ENCODE measurements at regions not wholly inside any gene's neighbourhood (a gene's known extent, or its start where the extent isn't known, plus 50 kb on each side); places are given as distances from the start of the nearest gene placed in this dataset.

DNA sequence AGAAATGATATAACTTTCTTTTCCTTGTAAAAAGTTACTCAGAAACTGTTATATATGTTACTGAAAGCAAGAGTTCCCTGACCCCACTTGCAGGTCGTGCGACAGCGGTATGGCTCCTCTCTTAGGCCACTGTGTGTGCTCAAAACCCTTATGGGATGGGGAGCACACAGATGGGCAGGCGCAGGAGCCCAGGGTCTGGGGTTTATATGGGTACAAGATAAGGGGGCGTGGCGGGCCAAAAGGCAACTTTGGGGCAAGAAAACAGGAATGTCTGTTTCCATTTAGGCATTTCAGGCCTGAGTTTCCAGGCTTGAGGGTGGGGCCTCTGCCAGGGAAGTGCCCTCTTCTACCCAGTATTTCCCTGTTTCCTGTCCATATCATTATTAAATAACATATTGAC lies 736.5 kb downstream of the VGLL3 start:
- no peaks in the 10 kb centered on the region for H3K9me3 ChIP-seq (ENCODE audit: control insufficient read depth, insufficient read depth, low read length)
- no peaks in the 10 kb centered on the region for H3K4me1 ChIP-seq (ENCODE audit: control insufficient read depth, insufficient read depth, low read length)
- no peaks in the 10 kb centered on the region for H3K27me3 ChIP-seq (ENCODE audit: control insufficient read depth, insufficient read depth, low read length)
- H3K4me3 ChIP-seq (ENCODE audit: low read depth, low read length): no peak overlapping the region
- no peak overlapping the region for H3K9ac ChIP-seq (ENCODE audit: low read depth, low read length)
- H3K36me3 ChIP-seq (ENCODE audit: control insufficient read depth, insufficient read depth, low read length): no peaks in the 10 kb centered on the region

GRCh38 chr3:86251781-86252180 lies 739.2 kb downstream of the VGLL3 start:
- Histone ChIP-seq H3K36me3 (ENCODE audit: control insufficient read depth, insufficient read depth, low read length) (no peaks in the 10 kb centered on the region), H3K4me3 (ENCODE audit: low read depth, low read length) (no peak overlapping the region), H3K27me3 (ENCODE audit: control insufficient read depth, insufficient read depth, low read length) (no peaks in the 10 kb centered on the region), H3K4me1 (ENCODE audit: control insufficient read depth, insufficient read depth, low read length) (no peaks in the 10 kb centered on the region), H3K9ac (ENCODE audit: low read depth, low read length) (no peak overlapping the region), H3K9me3 (ENCODE audit: control insufficient read depth, insufficient read depth, low read length) (no peaks in the 10 kb centered on the region)

- Histone ChIP-seq H3K9ac (ENCODE audit: low read depth, low read length) (no peak overlapping the region), H3K4me3 (ENCODE audit: low read depth, low read length) (no peak overlapping the region), H3K4me1 (ENCODE audit: control insufficient read depth, insufficient read depth, low read length) (peaks cover 2% of the 10 kb centered on the region), H3K36me3 (ENCODE audit: control insufficient read depth, insufficient read depth, low read length) (no peaks in the 10 kb centered on the region), H3K9me3 (ENCODE audit: control insufficient read depth, insufficient read depth, low read length) (no peaks in the 10 kb centered on the region), H3K27me3 (ENCODE audit: control insufficient read depth, insufficient read depth, low read length) (no peaks in the 10 kb centered on the region)
Measured at GRCh38 chr3:86249833-86250232, 741.1 kb downstream of the VGLL3 start.

GRCh38 chr3:86245360-86245759 lies 745.6 kb downstream of the VGLL3 start:
- no peak overlapping the region for H3K4me3 ChIP-seq (ENCODE audit: low read depth, low read length)
- no peaks in the 10 kb centered on the region for H3K27me3 ChIP-seq (ENCODE audit: control insufficient read depth, insufficient read depth, low read length)

DNA sequence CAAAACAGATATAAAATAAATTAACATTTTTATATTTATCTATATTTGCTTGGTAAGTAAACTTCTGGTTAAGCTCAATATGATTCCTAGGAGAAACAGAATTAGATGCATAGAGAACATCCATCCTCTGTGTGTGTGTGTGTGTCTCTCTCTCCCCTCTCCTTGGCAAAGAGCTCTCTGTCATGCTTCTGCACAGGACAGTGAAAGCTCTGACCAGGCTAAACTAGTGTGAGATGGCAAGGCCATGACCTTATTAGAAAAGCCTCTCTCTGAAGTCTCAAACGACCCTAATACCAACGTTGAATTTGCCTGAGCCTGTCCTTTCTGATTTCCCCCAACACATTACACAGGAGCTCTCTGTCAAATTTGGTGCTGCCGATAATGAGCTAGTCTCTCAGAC lies 746.0 kb downstream of the VGLL3 start:
- H3K36me3 ChIP-seq (ENCODE audit: control insufficient read depth, insufficient read depth, low read length): no peaks in the 10 kb centered on the region
- no peaks in the 10 kb centered on the region for H3K27me3 ChIP-seq (ENCODE audit: control insufficient read depth, insufficient read depth, low read length)
- no peaks in the 10 kb centered on the region for H3K9me3 ChIP-seq (ENCODE audit: control insufficient read depth, insufficient read depth, low read length)
- no peak overlapping the region for H3K4me3 ChIP-seq (ENCODE audit: low read depth, low read length)
- H3K4me1 ChIP-seq (ENCODE audit: control insufficient read depth, insufficient read depth, low read length): peaks cover 3% of the 10 kb centered on the region
- no peak overlapping the region for H3K9ac ChIP-seq (ENCODE audit: low read depth, low read length)

More at GRCh38 chr3:86245360-86245759, 745.6 kb downstream of the VGLL3 start:
- Histone ChIP-seq H3K9me3 (ENCODE audit: control insufficient read depth, insufficient read depth, low read length) (no peaks in the 10 kb centered on the region), H3K9ac (ENCODE audit: low read depth, low read length) (no peak overlapping the region), H3K4me1 (ENCODE audit: control insufficient read depth, insufficient read depth, low read length) (peaks cover 3% of the 10 kb centered on the region), H3K36me3 (ENCODE audit: control insufficient read depth, insufficient read depth, low read length) (no peaks in the 10 kb centered on the region)

DNA sequence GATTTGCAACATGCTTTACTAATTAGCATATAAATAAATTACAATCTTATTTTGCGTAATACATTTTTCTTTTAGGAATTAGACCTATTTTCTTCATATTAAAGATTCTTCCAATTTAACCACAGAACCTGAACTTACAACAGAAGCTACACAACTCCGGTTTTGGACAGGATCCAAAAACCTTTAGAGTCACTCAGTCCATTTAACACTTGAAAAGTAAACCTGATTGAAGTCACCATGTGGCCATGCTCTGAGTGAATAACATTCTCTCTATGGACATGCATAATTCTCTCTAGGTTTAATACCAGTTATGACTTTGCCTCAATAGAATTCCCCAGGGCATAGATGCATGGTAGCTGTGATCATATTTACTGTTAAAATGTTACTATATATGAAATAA lies 751.0 kb downstream of the VGLL3 start:
- H3K9me3 ChIP-seq (ENCODE audit: control insufficient read depth, insufficient read depth, low read length): no peaks in the 10 kb centered on the region
- peaks cover 2% of the 10 kb centered on the region for H3K4me1 ChIP-seq (ENCODE audit: control insufficient read depth, insufficient read depth, low read length)

DNA sequence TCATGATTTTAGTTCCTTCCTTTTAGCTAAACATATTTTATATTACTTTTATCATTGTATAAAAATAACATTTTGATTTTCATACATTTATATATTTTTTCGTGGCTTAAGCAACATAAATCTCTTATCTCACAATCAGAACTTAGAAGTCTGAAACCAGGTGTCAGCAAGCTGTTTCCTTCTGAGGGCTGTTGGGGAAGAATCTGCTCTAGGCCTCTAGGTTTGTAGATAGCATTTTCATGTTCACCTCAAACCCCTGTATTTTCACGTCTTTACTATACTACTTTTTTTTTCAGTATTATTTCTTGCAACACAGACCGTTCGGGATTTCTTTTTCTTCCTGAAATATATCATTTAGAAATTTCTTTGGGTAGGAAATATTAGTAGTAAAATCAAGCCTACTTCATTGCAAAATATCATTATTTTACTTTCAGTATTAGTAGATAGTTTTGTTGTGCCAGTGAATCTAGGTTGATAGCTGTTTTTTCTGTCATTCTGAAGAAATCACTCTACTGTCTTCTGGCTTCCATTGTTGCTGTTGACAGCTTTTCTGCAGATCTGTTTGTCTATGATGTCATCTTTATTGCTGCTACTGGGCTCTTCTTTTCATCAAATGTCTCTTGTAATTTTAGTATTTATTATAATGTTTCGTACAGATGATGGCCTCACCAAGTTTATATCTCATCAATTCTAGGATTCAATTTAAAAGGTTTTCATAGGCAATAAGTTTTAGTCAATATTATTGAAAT lies 756.3 kb downstream of the VGLL3 start:
- H3K27me3 ChIP-seq (ENCODE audit: control insufficient read depth, insufficient read depth, low read length): no peaks in the 10 kb centered on the region
- H3K9ac ChIP-seq (ENCODE audit: low read depth, low read length): no peak overlapping the region
- H3K36me3 ChIP-seq (ENCODE audit: control insufficient read depth, insufficient read depth, low read length): no peaks in the 10 kb centered on the region
- no peaks in the 10 kb centered on the region for H3K9me3 ChIP-seq (ENCODE audit: control insufficient read depth, insufficient read depth, low read length)
- no peak overlapping the region for H3K4me3 ChIP-seq (ENCODE audit: low read depth, low read length)
- no peaks in the 10 kb centered on the region for H3K4me1 ChIP-seq (ENCODE audit: control insufficient read depth, insufficient read depth, low read length)

More for the DNA sequence above, 751.0 kb downstream of the VGLL3 start:
- no peaks in the 10 kb centered on the region for H3K36me3 ChIP-seq (ENCODE audit: control insufficient read depth, insufficient read depth, low read length)
- H3K4me3 ChIP-seq (ENCODE audit: low read depth, low read length): no peak overlapping the region
- H3K27me3 ChIP-seq (ENCODE audit: control insufficient read depth, insufficient read depth, low read length): no peaks in the 10 kb centered on the region
- no peak overlapping the region for H3K9ac ChIP-seq (ENCODE audit: low read depth, low read length)

DNA sequence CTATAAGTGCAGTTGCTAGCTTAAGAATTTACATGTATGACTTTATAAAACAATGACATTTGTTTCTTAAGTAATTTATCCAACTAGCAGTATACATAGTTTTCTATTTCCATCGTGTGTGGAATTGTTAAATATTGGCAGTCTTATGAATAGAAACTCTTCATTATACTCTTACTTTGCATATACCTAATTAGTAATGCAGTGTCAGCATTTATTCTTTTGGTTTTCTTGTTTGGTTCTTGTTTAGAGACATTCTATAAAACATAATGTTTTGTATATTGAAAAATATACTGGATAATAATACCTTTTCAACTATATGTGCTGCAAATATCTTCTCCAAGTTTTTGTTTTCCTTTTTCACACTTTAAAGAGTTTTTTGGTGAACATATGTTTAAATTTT lies 760.2 kb downstream of the VGLL3 start:
- H3K9me3 ChIP-seq (ENCODE audit: control insufficient read depth, insufficient read depth, low read length): no peaks in the 10 kb centered on the region
- H3K4me3 ChIP-seq (ENCODE audit: low read depth, low read length): no peak overlapping the region
- no peaks in the 10 kb centered on the region for H3K27me3 ChIP-seq (ENCODE audit: control insufficient read depth, insufficient read depth, low read length)
- no peaks in the 10 kb centered on the region for H3K36me3 ChIP-seq (ENCODE audit: control insufficient read depth, insufficient read depth, low read length)
- no peaks in the 10 kb centered on the region for H3K4me1 ChIP-seq (ENCODE audit: control insufficient read depth, insufficient read depth, low read length)
- H3K9ac ChIP-seq (ENCODE audit: low read depth, low read length): no peak overlapping the region

GRCh38 chr3:86229775-86230094 lies 761.2 kb downstream of the VGLL3 start:
- H3K9ac ChIP-seq (ENCODE audit: low read depth, low read length): no peak overlapping the region
- H3K9me3 ChIP-seq (ENCODE audit: control insufficient read depth, insufficient read depth, low read length): no peaks in the 10 kb centered on the region
- no peak overlapping the region for H3K4me3 ChIP-seq (ENCODE audit: low read depth, low read length)
- no peaks in the 10 kb centered on the region for H3K4me1 ChIP-seq (ENCODE audit: control insufficient read depth, insufficient read depth, low read length)
- H3K36me3 ChIP-seq (ENCODE audit: control insufficient read depth, insufficient read depth, low read length): no peaks in the 10 kb centered on the region
- H3K27me3 ChIP-seq (ENCODE audit: control insufficient read depth, insufficient read depth, low read length): no peaks in the 10 kb centered on the region

GRCh38 chr3:86229086-86229774 lies 761.7 kb downstream of the VGLL3 start:
- no peaks in the 10 kb centered on the region for H3K9me3 ChIP-seq (ENCODE audit: control insufficient read depth, insufficient read depth, low read length)
- no peak overlapping the region for H3K4me3 ChIP-seq (ENCODE audit: low read depth, low read length)
- no peaks in the 10 kb centered on the region for H3K27me3 ChIP-seq (ENCODE audit: control insufficient read depth, insufficient read depth, low read length)
- no peaks in the 10 kb centered on the region for H3K4me1 ChIP-seq (ENCODE audit: control insufficient read depth, insufficient read depth, low read length)
- no peak overlapping the region for H3K9ac ChIP-seq (ENCODE audit: low read depth, low read length)
- no peaks in the 10 kb centered on the region for H3K36me3 ChIP-seq (ENCODE audit: control insufficient read depth, insufficient read depth, low read length)

DNA sequence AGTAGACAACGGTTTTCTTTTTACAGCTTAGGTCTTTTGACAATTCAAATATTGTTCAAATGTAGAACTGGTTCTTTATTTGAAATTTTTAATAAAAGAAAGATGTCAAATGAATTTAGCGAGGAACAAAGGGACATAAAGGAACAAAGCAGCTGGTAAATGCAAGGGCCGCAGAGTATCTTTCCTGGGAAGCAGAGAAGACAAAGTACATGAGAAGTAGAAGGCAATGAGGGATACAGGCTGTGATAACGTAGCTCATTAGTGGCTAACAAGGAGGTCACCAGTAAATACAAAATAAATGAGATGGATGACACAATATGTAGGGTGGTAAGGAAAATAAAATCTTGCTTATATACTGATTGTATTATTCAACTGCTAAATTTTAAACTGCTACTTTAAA lies 762.8 kb downstream of the VGLL3 start:
- Histone ChIP-seq H3K4me3 (ENCODE audit: low read depth, low read length) (no peak overlapping the region), H3K9ac (ENCODE audit: low read depth, low read length) (no peak overlapping the region), H3K9me3 (ENCODE audit: control insufficient read depth, insufficient read depth, low read length) (no peaks in the 10 kb centered on the region), H3K36me3 (ENCODE audit: control insufficient read depth, insufficient read depth, low read length) (no peaks in the 10 kb centered on the region), H3K4me1 (ENCODE audit: control insufficient read depth, insufficient read depth, low read length) (no peaks in the 10 kb centered on the region), H3K27me3 (ENCODE audit: control insufficient read depth, insufficient read depth, low read length) (no peaks in the 10 kb centered on the region)

- Histone ChIP-seq H3K9me3 (ENCODE audit: control insufficient read depth, insufficient read depth, low read length) (no peaks in the 10 kb centered on the region), H3K27me3 (ENCODE audit: control insufficient read depth, insufficient read depth, low read length) (no peaks in the 10 kb centered on the region), H3K36me3 (ENCODE audit: control insufficient read depth, insufficient read depth, low read length) (no peaks in the 10 kb centered on the region), H3K4me1 (ENCODE audit: control insufficient read depth, insufficient read depth, low read length) (no peaks in the 10 kb centered on the region), H3K9ac (ENCODE audit: low read depth, low read length) (no peak overlapping the region), H3K4me3 (ENCODE audit: low read depth, low read length) (no peak overlapping the region)
Measured at GRCh38 chr3:86225461-86225860, 765.5 kb downstream of the VGLL3 start.

Measured in iPS-15b (cell line).